Spleen (tissue), 11 donors: ENCODE measurements at regions not wholly inside any gene's neighbourhood (a gene's known extent, or its start where the extent isn't known, plus 50 kb on each side); places are given as distances from the start of the nearest gene placed in this dataset.

Experiments
- DNase-seq: peaks from one replicate; pipeline ENCODE4 v3.0.0-alpha.2; 2020
- H3K27ac ChIP-seq, 8 donors: fragments of 200-600 bp; sonication (generic) in 7 of 8; 1 replicate in 4 of 8; 2 replicates in 4 of 8; pipeline versions ENCODE4 v1.5.0 to v1.8.0; 2016 to 2021; ENCODE audit warnings: inconsistent platforms in 4 of 8, mild to moderate bottlenecking in 4 of 8, moderate library complexity in 1 of 8
- H3K27me3 ChIP-seq, 7 donors: fragments of 200-600 bp; sonication (generic) in 6 of 7; replicated peaks in 1 of 7; 1 replicate in 4 of 7; 2 replicates in 3 of 7; pipeline versions ENCODE4 v1.5.0 to v1.8.0; 2016 to 2021; ENCODE audit warnings: inconsistent platforms in 3 of 7, mild to moderate bottlenecking in 1 of 7
- H3K36me3 ChIP-seq, 6 donors: fragments of 200-600 bp; sonication (generic) in 5 of 6; 1 replicate in 4 of 6; 2 replicates in 2 of 6; pipeline versions ENCODE4 v1.5.0 to v1.8.0; 2016 to 2021; ENCODE audit warnings: inconsistent platforms in 2 of 6
- H3K4me1 ChIP-seq, 6 donors: fragments of 200-600 bp; sonication (generic) in 5 of 6; 1 replicate in 3 of 6; 2 replicates in 3 of 6; pipeline versions ENCODE4 v1.5.0 to v1.8.0; 2016 to 2021; ENCODE audit warnings: inconsistent platforms in 3 of 6
- H3K4me3 ChIP-seq, 8 donors: fragments of 200-600 bp; sonication (generic) in 7 of 8; 1 replicate in 4 of 8; 2 replicates in 4 of 8; pipeline versions ENCODE4 v1.5.0 to v1.8.0; 2016 to 2021; ENCODE audit warnings: inconsistent platforms in 4 of 8, mild to moderate bottlenecking in 4 of 8, moderate library complexity in 2 of 8
- H3K9me3 ChIP-seq, 8 donors: fragments of 200-600 bp; sonication (generic) in 7 of 8; 1 replicate in 4 of 8; 2 replicates in 4 of 8; pipeline versions ENCODE4 v1.5.0 to v1.8.0; 2016 to 2021; ENCODE audit warnings: inconsistent platforms in 4 of 8
- CTCF ChIP-seq, 11 experiments: fragments of 200-600 bp in 7 of 11; fragments of 450-650 bp in 4 of 11; sonication (generic) in 4 of 11; IDR thresholded peaks in 8 of 11; conservative IDR thresholded peaks in 3 of 11; 1 replicate in 7 of 11; 2 replicates in 4 of 11; pipeline versions ENCODE4 v1.4.0 to v1.8.0; 2016 to 2021; ENCODE audit warnings: antibody characterized with exemption in 11 of 11, inconsistent platforms in 4 of 11, mild to moderate bottlenecking in 1 of 11
- POLR2A ChIP-seq, 3 donors: fragments of 450-650 bp; IDR thresholded peaks; one replicate each; pipeline ENCODE4 v1.5.1; 2017; ENCODE audit warnings: antibody characterized with exemption in 3 of 3, mild to moderate bottlenecking in 1 of 3
- POLR2AphosphoS5 ChIP-seq, 3 donors: sonication (generic); formaldehyde crosslinking; IDR thresholded peaks; one replicate each; pipeline ENCODE4 v1.5.1; 2017; ENCODE audit warnings: antibody characterized with exemption in 3 of 3
- WGBS, 5 donors: extraction: QIAGEN DNeasy Blood & Tissue Kit in 3 of 5; methylation state at CpG; one replicate each; pipeline versions ENCODE4 v1.1.5 to v1.1.7; 2013 to 2018; 5-methylcytosine and 5-hydroxymethylcytosine counted together
- intact Hi-C: fragments of 100-400 bp; cut with DNase I; formaldehyde crosslinking; loops from one replicate; pipeline ENCODE4 v1.15.0; 2023; ENCODE audit warnings: low total_unique reads
- donor health status: healthy with polysubstance abuse.
- donor health status: DM: no; HTN: no; CAD: no; lungs with moderate emphysema.
- donor health status: DM: no; HTN: no; CAD: no.
- donor health status: Bipolar disorder and iron deficiency.
- donor health status: healthy.
- donor health status: DM: no; HTN: no; CAD: no.
- donor health status: DM: yes; HTN: yes; CAD: no.

DNA sequence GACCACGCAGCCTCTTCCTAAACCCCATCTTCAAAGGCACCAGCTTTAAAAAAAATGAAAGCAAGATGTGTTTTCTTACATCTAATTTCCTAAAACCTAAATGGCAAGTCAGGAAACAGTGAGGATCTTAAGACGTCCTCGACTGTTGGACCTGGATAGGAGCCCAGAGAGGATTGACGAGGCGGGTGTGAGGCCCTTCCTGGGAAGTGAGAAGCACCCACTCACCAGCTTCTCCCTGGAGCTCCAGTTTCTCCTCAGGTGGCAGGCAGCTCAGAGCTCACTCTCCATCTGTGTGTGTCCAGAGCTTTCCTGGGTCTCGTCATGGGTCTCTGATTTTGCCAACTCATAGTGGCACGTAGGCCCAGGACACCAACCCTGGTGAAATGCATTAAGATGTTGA is 614.0 kb upstream of the AUTS2 start:
- no peaks in the 10 kb centered on the region for H3K4me1 ChIP-seq
- H3K9me3 ChIP-seq = peaks cover 0 to 58% (median 28%) of the 10 kb centered on the region in 8 donors
- H3K27me3 ChIP-seq = no peaks in the 10 kb centered on the region
- no peak overlapping the region for H3K27ac ChIP-seq
- H3K36me3 ChIP-seq = no peaks in the 10 kb centered on the region
- no peak for DNase-seq
- 49 to 71% (median 66%) methylated on average over 7 of the region's 7 CpGs for WGBS, 5 donors
- TF ChIP-seq POLR2AphosphoS5 (IDR thresholded peaks at IDR 0.05) (no peak), POLR2A (IDR thresholded peaks at IDR 0.05) (no peak), CTCF (IDR thresholded peaks at IDR 0.05 in 8 of 11, conservative IDR thresholded peaks at IDR 0.05 in 3 of 11) (no peak)
- H3K4me3 ChIP-seq = no peak overlapping the region
- intact Hi-C loops = no loop called here

- intact Hi-C loops = no loop called here
- WGBS, 5 donors = 72 to 86% (median 83%) methylated on average over 3 of the region's 3 CpGs
- Histone ChIP-seq H3K27ac (no peak overlapping the region), H3K4me3 (no peak overlapping the region), H3K27me3 (no peaks in the 10 kb centered on the region), H3K4me1 (no peaks in the 10 kb centered on the region), H3K9me3 (peaks cover 0 to 54% (median 4%) of the 10 kb centered on the region in 8 donors), H3K36me3 (no peaks in the 10 kb centered on the region)
- TF ChIP-seq POLR2A (IDR thresholded peaks at IDR 0.05) (no peak), POLR2AphosphoS5 (IDR thresholded peaks at IDR 0.05) (no peak), CTCF (IDR thresholded peaks at IDR 0.05 in 8 of 11, conservative IDR thresholded peaks at IDR 0.05 in 3 of 11) (no peak)
- DNase-seq = no peak
These were observed 603.4 kb upstream of the AUTS2 start for GRCh38 chr7:68994841-68995240.

- no peak for TF ChIP-seq POLR2A (IDR thresholded peaks at IDR 0.05)
- TF ChIP-seq POLR2AphosphoS5 (IDR thresholded peaks at IDR 0.05) = no peak
- Histone ChIP-seq H3K27me3 (no peaks in the 10 kb centered on the region), H3K4me1 (no peaks in the 10 kb centered on the region), H3K27ac (no peak overlapping the region), H3K36me3 (no peaks in the 10 kb centered on the region), H3K4me3 (no peak overlapping the region), H3K9me3 (peaks cover 11 to 65% (median 36%) of the 10 kb centered on the region in 8 donors)
- WGBS, 5 donors = 68 to 92% (median 88%) methylated on average over 3 of the region's 3 CpGs
- intact Hi-C loops = no loop called here
- DNase-seq = no peak
These were observed 600.1 kb upstream of the AUTS2 start for GRCh38 chr7:68998136-68998535.

GRCh38 chr7:69002416-69002815 is 595.9 kb upstream of the AUTS2 start:
- no peak for TF ChIP-seq CTCF (IDR thresholded peaks at IDR 0.05 in 8 of 11, conservative IDR thresholded peaks at IDR 0.05 in 3 of 11)
- TF ChIP-seq POLR2A (IDR thresholded peaks at IDR 0.05) = no peak
- no peak for TF ChIP-seq POLR2AphosphoS5 (IDR thresholded peaks at IDR 0.05)
- Histone ChIP-seq H3K27ac (no peak overlapping the region), H3K4me1 (no peaks in the 10 kb centered on the region), H3K36me3 (no peaks in the 10 kb centered on the region), H3K9me3 (peaks cover 11 to 62% (median 39%) of the 10 kb centered on the region in 8 donors), H3K4me3 (no peak overlapping the region), H3K27me3 (no peaks in the 10 kb centered on the region)
- no peak for DNase-seq
- intact Hi-C loops = loop anchor here (10.0 kb wide), 1 partner anchor 58 kb away; no protein-coding TSS in a partner anchor

DNA sequence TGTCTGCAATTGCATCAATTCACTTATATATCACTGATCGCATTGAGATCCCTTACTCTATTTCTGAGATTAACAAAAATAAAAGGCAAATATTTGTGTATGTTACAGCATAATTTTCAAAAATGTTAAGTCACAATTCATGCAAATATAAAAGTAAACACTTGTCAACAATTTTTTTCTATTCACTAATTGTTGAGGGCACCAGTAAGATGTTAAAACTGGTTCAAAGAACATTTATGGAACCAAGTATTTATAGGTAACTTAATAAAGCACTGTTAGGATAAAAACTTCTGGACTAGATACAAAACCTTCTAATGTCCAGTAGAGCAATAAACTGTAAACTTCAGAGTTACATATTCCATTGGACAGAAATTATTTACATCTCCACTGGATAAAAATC is 586.1 kb upstream of the AUTS2 start:
- DNase-seq = no peak
- intact Hi-C loops = no loop called here
- WGBS, 5 donors = 90 to 96% (median 95%) methylated on average over 1 of the region's 1 CpG
- Histone ChIP-seq H3K27me3 (no peaks in the 10 kb centered on the region), H3K4me1 (no peaks in the 10 kb centered on the region), H3K4me3 (no peak overlapping the region), H3K36me3 (no peaks in the 10 kb centered on the region), H3K9me3 (peaks cover 0 to 15% (median 0%) of the 10 kb centered on the region in 8 donors), H3K27ac (no peak overlapping the region)
- TF ChIP-seq POLR2AphosphoS5 (IDR thresholded peaks at IDR 0.05) (no peak), CTCF (IDR thresholded peaks at IDR 0.05 in 8 of 11, conservative IDR thresholded peaks at IDR 0.05 in 3 of 11) (no peak), POLR2A (IDR thresholded peaks at IDR 0.05) (no peak)
